ENCODE measurements at regions not wholly inside any gene's neighbourhood (a gene's known extent, or its start where the extent isn't known, plus 50 kb on each side); places are given as distances from the start of the nearest gene placed in this dataset.

DNA sequence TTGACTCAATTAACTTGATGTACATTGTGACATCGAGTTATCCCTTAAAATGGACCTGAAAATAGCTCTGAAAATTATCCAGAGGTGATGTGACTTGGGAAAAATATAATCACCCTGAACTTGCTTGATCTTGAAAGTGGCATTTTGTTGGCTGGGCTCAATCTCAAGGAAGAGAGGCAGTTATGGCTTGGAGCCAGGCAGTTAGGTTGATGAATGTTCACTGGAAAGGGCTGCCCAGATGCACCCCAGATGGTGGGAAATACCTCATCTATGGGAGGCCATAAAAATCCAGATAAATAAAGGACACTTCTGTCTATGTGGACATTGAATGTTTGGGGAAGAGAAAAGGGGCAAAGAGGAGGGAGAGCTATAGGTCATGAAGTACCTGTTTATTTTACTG is 55.7 kb upstream of the OR5AN1 start:
- no peaks in the 10 kb centered on the region for H3K27me3 ChIP-seq
- no peaks in the 10 kb centered on the region for H3K4me1 ChIP-seq
- 57 to 64% methylated on average over 1 of the region's 1 CpG for WGBS, 2 donors
- peaks cover 0 to 9% (median 5%) of the 10 kb centered on the region in 4 donors for H3K9me3 ChIP-seq
- TF ChIP-seq POLR2A (IDR thresholded peaks at IDR 0.05): no peak
- TF ChIP-seq, protein P1, sequence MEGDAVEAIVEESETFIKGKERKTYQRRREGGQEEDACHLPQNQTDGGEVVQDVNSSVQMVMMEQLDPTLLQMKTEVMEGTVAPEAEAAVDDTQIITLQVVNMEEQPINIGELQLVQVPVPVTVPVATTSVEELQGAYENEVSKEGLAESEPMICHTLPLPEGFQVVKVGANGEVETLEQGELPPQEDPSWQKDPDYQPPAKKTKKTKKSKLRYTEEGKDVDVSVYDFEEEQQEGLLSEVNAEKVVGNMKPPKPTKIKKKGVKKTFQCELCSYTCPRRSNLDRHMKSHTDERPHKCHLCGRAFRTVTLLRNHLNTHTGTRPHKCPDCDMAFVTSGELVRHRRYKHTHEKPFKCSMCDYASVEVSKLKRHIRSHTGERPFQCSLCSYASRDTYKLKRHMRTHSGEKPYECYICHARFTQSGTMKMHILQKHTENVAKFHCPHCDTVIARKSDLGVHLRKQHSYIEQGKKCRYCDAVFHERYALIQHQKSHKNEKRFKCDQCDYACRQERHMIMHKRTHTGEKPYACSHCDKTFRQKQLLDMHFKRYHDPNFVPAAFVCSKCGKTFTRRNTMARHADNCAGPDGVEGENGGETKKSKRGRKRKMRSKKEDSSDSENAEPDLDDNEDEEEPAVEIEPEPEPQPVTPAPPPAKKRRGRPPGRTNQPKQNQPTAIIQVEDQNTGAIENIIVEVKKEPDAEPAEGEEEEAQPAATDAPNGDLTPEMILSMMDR (IDR thresholded peaks at IDR 0.05): no peak
- no peak overlapping the region for H3K4me3 ChIP-seq
- H3K27ac ChIP-seq: no peak overlapping the region
- no peak for DNase-seq (ENCODE audit: low spot score in 2 of 2)
- no peaks in the 10 kb centered on the region for H3K36me3 ChIP-seq

DNA sequence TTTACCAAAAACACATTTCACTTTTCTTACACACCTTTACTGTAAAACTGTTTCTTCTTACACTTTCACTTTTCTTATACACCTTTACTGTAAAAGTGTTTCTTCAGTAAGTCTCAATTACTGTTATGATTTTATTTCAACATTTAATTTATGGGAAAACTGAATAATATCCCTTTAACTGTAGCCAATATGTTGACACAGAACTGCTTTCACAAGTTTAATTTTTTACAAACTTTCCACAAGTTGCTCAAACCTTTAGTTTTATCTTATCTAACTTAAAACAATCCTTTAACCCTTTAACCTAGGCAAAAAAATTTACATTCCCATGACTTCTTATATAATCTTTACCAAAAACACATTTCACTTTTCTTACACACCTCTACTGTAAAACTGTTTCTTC is 63.3 kb upstream of the OR5AN1 start:
- TF ChIP-seq EP300 (IDR thresholded peaks at IDR 0.05): no peak
- TF ChIP-seq POLR2A (IDR thresholded peaks at IDR 0.05): no peak
- TF ChIP-seq, protein P1 (IDR thresholded peaks at IDR 0.05): no peak
- DNase-seq (ENCODE audit: low spot score in 2 of 2): no peak
- Histone ChIP-seq H3K4me3 (no peak overlapping the region), H3K27ac (no peak overlapping the region), H3K27me3 (no peaks in the 10 kb centered on the region), H3K9me3 (no peaks in the 10 kb centered on the region), H3K36me3 (no peaks in the 10 kb centered on the region), H3K4me1 (no peaks in the 10 kb centered on the region)

DNA sequence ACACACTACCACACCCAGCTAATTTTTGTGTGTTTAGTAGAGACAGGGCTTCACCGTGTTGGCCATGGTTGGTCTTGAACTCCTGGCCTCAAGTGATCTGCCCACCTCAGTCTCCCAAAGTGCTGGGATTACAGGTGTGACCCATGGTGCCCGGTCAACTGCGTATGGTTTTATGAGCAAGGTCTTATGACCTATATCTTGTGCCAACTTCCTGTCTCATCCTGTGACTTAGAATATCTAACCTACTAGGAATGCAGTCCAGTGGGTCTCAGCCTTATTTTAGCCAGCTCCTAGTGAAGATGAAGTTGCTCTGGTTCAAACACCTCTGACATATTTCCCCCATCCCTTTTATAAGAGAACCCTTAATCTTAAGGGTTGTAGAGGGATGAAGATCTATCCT is 66.1 kb upstream of the OR5AN1 start:
- Histone ChIP-seq H3K27me3 (no peaks in the 10 kb centered on the region), H3K36me3 (no peaks in the 10 kb centered on the region), H3K27ac (no peak overlapping the region), H3K9me3 (no peaks in the 10 kb centered on the region), H3K4me3 (no peak overlapping the region), H3K4me1 (no peaks in the 10 kb centered on the region)
- no peak for TF ChIP-seq POLR2A (IDR thresholded peaks at IDR 0.05)
- TF ChIP-seq, protein P1 (IDR thresholded peaks at IDR 0.05): no peak
- no peak for TF ChIP-seq EP300 (IDR thresholded peaks at IDR 0.05)
- no peak for DNase-seq (ENCODE audit: low spot score in 2 of 2)
- WGBS, 2 donors: 85 to 93% methylated on average over 3 of the region's 3 CpGs

DNA sequence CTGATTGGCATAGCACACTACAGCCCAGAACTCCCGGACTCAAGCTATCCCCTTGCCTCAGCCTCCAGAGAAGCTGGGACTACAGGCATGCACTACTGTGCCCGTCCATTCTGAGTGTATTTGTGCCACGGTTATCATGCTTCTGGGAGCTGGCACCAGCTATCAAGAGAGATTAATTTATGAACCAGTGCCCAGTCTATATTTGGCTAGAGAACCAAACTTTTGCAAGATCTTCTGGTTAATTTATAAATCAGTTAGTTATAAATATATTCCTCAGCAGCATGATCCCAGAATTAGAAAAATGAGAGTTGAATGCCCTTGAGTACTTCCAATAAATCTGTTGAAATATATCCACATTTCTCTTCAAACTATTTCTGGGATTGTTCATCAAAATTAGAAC is 67.5 kb upstream of the OR5AN1 start:
- Histone ChIP-seq H3K36me3 (no peaks in the 10 kb centered on the region), H3K27ac (no peak overlapping the region), H3K4me3 (no peak overlapping the region), H3K9me3 (no peaks in the 10 kb centered on the region), H3K27me3 (no peaks in the 10 kb centered on the region), H3K4me1 (no peaks in the 10 kb centered on the region)
- TF ChIP-seq POLR2A (IDR thresholded peaks at IDR 0.05) (no peak), EP300 (IDR thresholded peaks at IDR 0.05) (no peak)
- TF ChIP-seq, protein P1 (IDR thresholded peaks at IDR 0.05): no peak
- no peak for DNase-seq (ENCODE audit: low spot score in 2 of 2)
- WGBS, 2 donors: 80 to 90% methylated on average over 3 of the region's 3 CpGs

- no peaks in the 10 kb centered on the region for H3K9me3 ChIP-seq
- no peaks in the 10 kb centered on the region for H3K27me3 ChIP-seq
- WGBS, 2 donors: 65 to 69% methylated on average over 4 of the region's 4 CpGs
- H3K36me3 ChIP-seq: no peaks in the 10 kb centered on the region
- H3K4me1 ChIP-seq: no peaks in the 10 kb centered on the region
- no peak for DNase-seq (ENCODE audit: low spot score in 2 of 2)
- TF ChIP-seq, protein P1 (IDR thresholded peaks at IDR 0.05): no peak
- TF ChIP-seq EP300 (IDR thresholded peaks at IDR 0.05) (no peak), POLR2A (IDR thresholded peaks at IDR 0.05) (no peak)
- H3K4me3 ChIP-seq: no peak overlapping the region
- no peak overlapping the region for H3K27ac ChIP-seq
These were observed 69.1 kb upstream of the OR5AN1 start for GRCh38 chr11:59289356-59290181.

Data from tibial nerve (tissue), 4 donors.